ENCODE measurements at regions not wholly inside any gene's neighbourhood (a gene's known extent, or its start where the extent isn't known, plus 50 kb on each side); places are given as distances from the start of the nearest gene placed in this dataset.

DNA sequence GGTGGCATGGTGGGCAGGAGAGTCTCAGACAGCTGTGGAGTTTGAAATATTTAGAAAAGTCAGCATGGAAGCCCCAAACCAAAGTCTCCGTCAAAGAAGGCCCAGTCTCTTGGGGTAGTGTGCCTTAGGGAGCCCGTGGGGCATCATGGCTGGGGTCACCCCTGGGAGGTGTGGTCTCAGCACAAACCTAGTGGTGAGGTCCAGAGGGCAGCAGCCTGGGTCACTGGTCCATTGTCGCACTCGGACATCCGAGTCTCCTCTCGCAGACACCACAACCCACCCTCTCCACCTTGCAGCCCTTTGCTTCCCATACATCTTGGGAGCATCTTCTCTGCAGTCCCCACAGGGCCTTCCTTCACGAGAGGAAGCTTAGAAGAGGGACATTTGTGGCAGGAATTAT is 588.0 kb upstream of the TMEM132C start:
- TF ChIP-seq, protein P1, sequence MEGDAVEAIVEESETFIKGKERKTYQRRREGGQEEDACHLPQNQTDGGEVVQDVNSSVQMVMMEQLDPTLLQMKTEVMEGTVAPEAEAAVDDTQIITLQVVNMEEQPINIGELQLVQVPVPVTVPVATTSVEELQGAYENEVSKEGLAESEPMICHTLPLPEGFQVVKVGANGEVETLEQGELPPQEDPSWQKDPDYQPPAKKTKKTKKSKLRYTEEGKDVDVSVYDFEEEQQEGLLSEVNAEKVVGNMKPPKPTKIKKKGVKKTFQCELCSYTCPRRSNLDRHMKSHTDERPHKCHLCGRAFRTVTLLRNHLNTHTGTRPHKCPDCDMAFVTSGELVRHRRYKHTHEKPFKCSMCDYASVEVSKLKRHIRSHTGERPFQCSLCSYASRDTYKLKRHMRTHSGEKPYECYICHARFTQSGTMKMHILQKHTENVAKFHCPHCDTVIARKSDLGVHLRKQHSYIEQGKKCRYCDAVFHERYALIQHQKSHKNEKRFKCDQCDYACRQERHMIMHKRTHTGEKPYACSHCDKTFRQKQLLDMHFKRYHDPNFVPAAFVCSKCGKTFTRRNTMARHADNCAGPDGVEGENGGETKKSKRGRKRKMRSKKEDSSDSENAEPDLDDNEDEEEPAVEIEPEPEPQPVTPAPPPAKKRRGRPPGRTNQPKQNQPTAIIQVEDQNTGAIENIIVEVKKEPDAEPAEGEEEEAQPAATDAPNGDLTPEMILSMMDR (IDR thresholded peaks at IDR 0.05) = no peak
- TF ChIP-seq POLR2A (IDR thresholded peaks at IDR 0.05) = no peak
